ENCODE measurements at regions not wholly inside any gene's neighbourhood (a gene's known extent, or its start where the extent isn't known, plus 50 kb on each side); places are given as distances from the start of the nearest gene placed in this dataset.

DNA sequence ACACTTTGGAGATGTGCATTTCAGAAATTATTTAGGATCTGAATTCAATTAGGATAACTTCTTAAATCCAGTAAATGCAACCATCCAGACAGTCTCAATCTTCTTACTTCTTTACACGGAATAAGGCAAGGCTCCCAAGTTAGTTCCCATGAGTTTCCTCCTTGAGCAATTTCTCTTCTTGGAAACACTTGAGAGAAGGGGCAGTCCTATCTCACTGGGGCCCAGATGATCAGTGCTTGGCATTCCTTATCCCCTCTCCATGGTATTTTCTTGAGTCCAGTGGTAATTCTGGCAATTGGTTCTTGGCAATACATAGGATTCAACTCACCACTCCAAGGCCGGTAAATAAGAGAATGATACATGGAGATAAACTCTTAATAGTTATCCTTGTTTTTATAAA is 87.1 kb upstream of the PTHLH start:
- TF ChIP-seq TEAD4 (IDR thresholded peaks at IDR 0.05) (no peak), EP300 (IDR thresholded peaks at IDR 0.05; ENCODE audit: borderline replicate concordance) (no peak), RAD21 (IDR thresholded peaks at IDR 0.05; ENCODE audit: low read depth) (no peak)
- TF ChIP-seq, protein P1, sequence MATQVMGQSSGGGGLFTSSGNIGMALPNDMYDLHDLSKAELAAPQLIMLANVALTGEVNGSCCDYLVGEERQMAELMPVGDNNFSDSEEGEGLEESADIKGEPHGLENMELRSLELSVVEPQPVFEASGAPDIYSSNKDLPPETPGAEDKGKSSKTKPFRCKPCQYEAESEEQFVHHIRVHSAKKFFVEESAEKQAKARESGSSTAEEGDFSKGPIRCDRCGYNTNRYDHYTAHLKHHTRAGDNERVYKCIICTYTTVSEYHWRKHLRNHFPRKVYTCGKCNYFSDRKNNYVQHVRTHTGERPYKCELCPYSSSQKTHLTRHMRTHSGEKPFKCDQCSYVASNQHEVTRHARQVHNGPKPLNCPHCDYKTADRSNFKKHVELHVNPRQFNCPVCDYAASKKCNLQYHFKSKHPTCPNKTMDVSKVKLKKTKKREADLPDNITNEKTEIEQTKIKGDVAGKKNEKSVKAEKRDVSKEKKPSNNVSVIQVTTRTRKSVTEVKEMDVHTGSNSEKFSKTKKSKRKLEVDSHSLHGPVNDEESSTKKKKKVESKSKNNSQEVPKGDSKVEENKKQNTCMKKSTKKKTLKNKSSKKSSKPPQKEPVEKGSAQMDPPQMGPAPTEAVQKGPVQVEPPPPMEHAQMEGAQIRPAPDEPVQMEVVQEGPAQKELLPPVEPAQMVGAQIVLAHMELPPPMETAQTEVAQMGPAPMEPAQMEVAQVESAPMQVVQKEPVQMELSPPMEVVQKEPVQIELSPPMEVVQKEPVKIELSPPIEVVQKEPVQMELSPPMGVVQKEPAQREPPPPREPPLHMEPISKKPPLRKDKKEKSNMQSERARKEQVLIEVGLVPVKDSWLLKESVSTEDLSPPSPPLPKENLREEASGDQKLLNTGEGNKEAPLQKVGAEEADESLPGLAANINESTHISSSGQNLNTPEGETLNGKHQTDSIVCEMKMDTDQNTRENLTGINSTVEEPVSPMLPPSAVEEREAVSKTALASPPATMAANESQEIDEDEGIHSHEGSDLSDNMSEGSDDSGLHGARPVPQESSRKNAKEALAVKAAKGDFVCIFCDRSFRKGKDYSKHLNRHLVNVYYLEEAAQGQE (IDR thresholded peaks at IDR 0.05; ENCODE audit: low read depth): no peak
- TF ChIP-seq, protein P2, sequence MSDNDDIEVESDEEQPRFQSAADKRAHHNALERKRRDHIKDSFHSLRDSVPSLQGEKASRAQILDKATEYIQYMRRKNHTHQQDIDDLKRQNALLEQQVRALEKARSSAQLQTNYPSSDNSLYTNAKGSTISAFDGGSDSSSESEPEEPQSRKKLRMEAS (IDR thresholded peaks at IDR 0.05): no peak

All from Ishikawa (cell line).